Liver (tissue), 3 donors: ENCODE measurements at regions not wholly inside any gene's neighbourhood (a gene's known extent, or its start where the extent isn't known, plus 50 kb on each side); places are given as distances from the start of the nearest gene placed in this dataset.

ENCODE experiments used
- ATF3 ChIP-seq: IDR thresholded peaks from 2 replicates; pipeline ENCODE4 v1.6.1; 2016; ENCODE audit warnings: antibody characterized with exemption
- CTCF ChIP-seq: fragments of 150-350 bp; IDR thresholded peaks from 2 replicates; pipeline ENCODE4 v1.5.1; 2017; ENCODE audit warnings: improper control_type of control experiment, low read depth, low read length; ENCODE audit not compliant: missing input control
- EGR1 ChIP-seq, 2 donors: IDR thresholded peaks; 2 replicates each; pipeline ENCODE4 v1.6.1; 2016 to 2018; ENCODE audit warnings: antibody characterized with exemption in 2 of 2, low read depth in 2 of 2
- GABPA ChIP-seq, 2 donors: IDR thresholded peaks in 1 of 2; conservative IDR thresholded peaks in 1 of 2; 2 replicates each; pipeline ENCODE4 v1.6.1; 2016; ENCODE audit warnings: antibody characterized with exemption in 2 of 2, mild to moderate bottlenecking in 1 of 2, moderate library complexity in 1 of 2
- NR2F2 ChIP-seq: IDR thresholded peaks from 2 replicates; pipeline ENCODE4 v1.6.1; 2016; ENCODE audit warnings: antibody characterized with exemption
- RAD21 ChIP-seq, 2 donors: IDR thresholded peaks; 2 replicates each; pipeline ENCODE4 v1.6.1; 2016; ENCODE audit warnings: antibody characterized with exemption in 2 of 2, mild to moderate bottlenecking in 2 of 2
- REST ChIP-seq: IDR thresholded peaks from 2 replicates; pipeline ENCODE4 v1.6.1; 2016; ENCODE audit warnings: antibody characterized with exemption, mild to moderate bottlenecking
- TAF1 ChIP-seq: conservative IDR thresholded peaks from 2 replicates; pipeline ENCODE4 v1.6.1; 2016; ENCODE audit warnings: antibody characterized with exemption, mild to moderate bottlenecking
- YY1 ChIP-seq: IDR thresholded peaks from 2 replicates; pipeline ENCODE4 v1.6.1; 2016; ENCODE audit warnings: antibody characterized with exemption, mild to moderate bottlenecking
- donor health status: healthy.
- donor health status: healthy.

- TF ChIP-seq CTCF (no peak), RAD21 (IDR thresholded peaks at IDR 0.05) (no peak), EGR1 (IDR thresholded peaks at IDR 0.05; ENCODE audit: low read depth in 2 of 2) (no peak), YY1 (no peak), ATF3 (no peak), REST (no peak), GABPA (IDR thresholded peaks at IDR 0.05 in 1 of 2, conservative IDR thresholded peaks at IDR 0.05 in 1 of 2) (no peak), NR2F2 (no peak), TAF1 (no peak)
Observed at GRCh38 chr1:213452501-213452900, 401.5 kb downstream of the RPS6KC1 start.
